IMR-90 (cell line): ENCODE measurements at regions not wholly inside any gene's neighbourhood (a gene's known extent, or its start where the extent isn't known, plus 50 kb on each side); places are given as distances from the start of the nearest gene placed in this dataset.

Source experiments
- BHLHE40 ChIP-seq: fragments of 150-350 bp; IDR thresholded peaks from 2 replicates; pipeline ENCODE4 v1.6.1; 2016; ENCODE audit warnings: mild to moderate bottlenecking, low read depth, low read length
- CEBPB ChIP-seq: IDR thresholded peaks from 2 replicates; pipeline ENCODE4 v1.6.1; 2012; ENCODE audit warnings: low read depth, low read length, improper control_type of control experiment
- CHD1 ChIP-seq: IDR thresholded peaks from 2 replicates; pipeline ENCODE4 v1.6.1; 2012; ENCODE audit warnings: low read depth, low read length, improper control_type of control experiment
- MAFK ChIP-seq: IDR thresholded peaks from 2 replicates; pipeline ENCODE4 v1.6.1; 2012; ENCODE audit warnings: low read depth, low read length, improper control_type of control experiment
- MAZ ChIP-seq: IDR thresholded peaks from 2 replicates; pipeline ENCODE4 v1.6.1; 2012; ENCODE audit warnings: low read depth, mild to moderate bottlenecking, low read length, improper control_type of control experiment, moderate library complexity, borderline replicate concordance
- MXI1 ChIP-seq: IDR thresholded peaks from 2 replicates; pipeline ENCODE4 v1.6.1; 2012; ENCODE audit warnings: low read depth, mild to moderate bottlenecking, low read length, moderate library complexity, borderline replicate concordance
- POLR2A ChIP-seq: IDR thresholded peaks from 2 replicates; pipeline ENCODE4 v1.6.1; 2012; ENCODE audit warnings: mild to moderate bottlenecking, low read depth, low read length
- RAD21 ChIP-seq: IDR thresholded peaks from 2 replicates; pipeline ENCODE4 v1.6.1; 2012; ENCODE audit warnings: low read length, improper control_type of control experiment
- RCOR1 ChIP-seq: IDR thresholded peaks from 2 replicates; pipeline ENCODE4 v1.6.1; 2012; ENCODE audit warnings: mild to moderate bottlenecking, low read length, improper control_type of control experiment; ENCODE audit not compliant: insufficient replicate concordance
- RFX5 ChIP-seq: IDR thresholded peaks from 2 replicates; pipeline ENCODE4 v1.8.0; 2012; ENCODE audit warnings: low read depth, mild to moderate bottlenecking, low read length, moderate library complexity
- TF ChIP-seq, protein P1 (sequence below): conservative IDR thresholded peaks from 2 replicates; pipeline ENCODE4 v1.5.1; 2012; ENCODE audit warnings: mild to moderate bottlenecking, low read depth, low read length, improper control_type of control experiment
- TF ChIP-seq, protein P2 (sequence below): fragments of 150-350 bp; IDR thresholded peaks from 2 replicates; pipeline ENCODE4 v1.6.1; 2017; ENCODE audit warnings: mild to moderate bottlenecking, antibody characterized with exemption, low read length, low read depth
- TF ChIP-seq, protein P3 (sequence below): fragments of 150-350 bp; IDR thresholded peaks from 2 replicates; pipeline ENCODE4 v1.6.1; 2016; ENCODE audit warnings: low read depth, mild to moderate bottlenecking, low read length, moderate library complexity, borderline replicate concordance

DNA sequence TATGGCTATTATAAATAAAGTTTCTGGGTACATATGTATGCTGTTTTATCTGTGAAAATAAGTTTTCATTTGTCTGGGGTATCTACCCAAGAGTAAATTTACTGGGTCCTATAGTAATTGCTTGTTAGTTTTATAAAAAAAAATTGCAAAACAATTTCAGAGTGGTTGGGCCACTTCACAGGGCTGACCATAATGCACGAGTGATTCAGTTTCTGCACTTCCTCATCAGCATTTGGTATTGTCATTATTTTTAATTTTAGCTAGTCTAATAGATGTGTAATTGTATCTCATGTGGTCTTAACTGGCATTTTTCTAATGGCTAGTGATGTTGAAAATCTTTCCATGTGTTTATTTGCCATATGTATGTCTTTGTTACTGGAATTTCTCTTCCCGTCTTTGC is 452.4 kb upstream of the AKR1E2 start:
- TF ChIP-seq, protein P1, sequence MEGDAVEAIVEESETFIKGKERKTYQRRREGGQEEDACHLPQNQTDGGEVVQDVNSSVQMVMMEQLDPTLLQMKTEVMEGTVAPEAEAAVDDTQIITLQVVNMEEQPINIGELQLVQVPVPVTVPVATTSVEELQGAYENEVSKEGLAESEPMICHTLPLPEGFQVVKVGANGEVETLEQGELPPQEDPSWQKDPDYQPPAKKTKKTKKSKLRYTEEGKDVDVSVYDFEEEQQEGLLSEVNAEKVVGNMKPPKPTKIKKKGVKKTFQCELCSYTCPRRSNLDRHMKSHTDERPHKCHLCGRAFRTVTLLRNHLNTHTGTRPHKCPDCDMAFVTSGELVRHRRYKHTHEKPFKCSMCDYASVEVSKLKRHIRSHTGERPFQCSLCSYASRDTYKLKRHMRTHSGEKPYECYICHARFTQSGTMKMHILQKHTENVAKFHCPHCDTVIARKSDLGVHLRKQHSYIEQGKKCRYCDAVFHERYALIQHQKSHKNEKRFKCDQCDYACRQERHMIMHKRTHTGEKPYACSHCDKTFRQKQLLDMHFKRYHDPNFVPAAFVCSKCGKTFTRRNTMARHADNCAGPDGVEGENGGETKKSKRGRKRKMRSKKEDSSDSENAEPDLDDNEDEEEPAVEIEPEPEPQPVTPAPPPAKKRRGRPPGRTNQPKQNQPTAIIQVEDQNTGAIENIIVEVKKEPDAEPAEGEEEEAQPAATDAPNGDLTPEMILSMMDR, result no peak
- TF ChIP-seq MAZ (no peak), RFX5 (no peak), BHLHE40 (no peak), CHD1 (no peak), POLR2A (no peak), MXI1 (no peak), CEBPB (no peak), RAD21 (no peak), MAFK (no peak), RCOR1 (no peak)
- TF ChIP-seq, protein P2, sequence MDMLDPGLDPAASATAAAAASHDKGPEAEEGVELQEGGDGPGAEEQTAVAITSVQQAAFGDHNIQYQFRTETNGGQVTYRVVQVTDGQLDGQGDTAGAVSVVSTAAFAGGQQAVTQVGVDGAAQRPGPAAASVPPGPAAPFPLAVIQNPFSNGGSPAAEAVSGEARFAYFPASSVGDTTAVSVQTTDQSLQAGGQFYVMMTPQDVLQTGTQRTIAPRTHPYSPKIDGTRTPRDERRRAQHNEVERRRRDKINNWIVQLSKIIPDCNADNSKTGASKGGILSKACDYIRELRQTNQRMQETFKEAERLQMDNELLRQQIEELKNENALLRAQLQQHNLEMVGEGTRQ, result no peak
- TF ChIP-seq, protein P3, sequence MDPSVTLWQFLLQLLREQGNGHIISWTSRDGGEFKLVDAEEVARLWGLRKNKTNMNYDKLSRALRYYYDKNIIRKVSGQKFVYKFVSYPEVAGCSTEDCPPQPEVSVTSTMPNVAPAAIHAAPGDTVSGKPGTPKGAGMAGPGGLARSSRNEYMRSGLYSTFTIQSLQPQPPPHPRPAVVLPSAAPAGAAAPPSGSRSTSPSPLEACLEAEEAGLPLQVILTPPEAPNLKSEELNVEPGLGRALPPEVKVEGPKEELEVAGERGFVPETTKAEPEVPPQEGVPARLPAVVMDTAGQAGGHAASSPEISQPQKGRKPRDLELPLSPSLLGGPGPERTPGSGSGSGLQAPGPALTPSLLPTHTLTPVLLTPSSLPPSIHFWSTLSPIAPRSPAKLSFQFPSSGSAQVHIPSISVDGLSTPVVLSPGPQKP, result no peak
